ENCODE measurements at regions not wholly inside any gene's neighbourhood (a gene's known extent, or its start where the extent isn't known, plus 50 kb on each side); places are given as distances from the start of the nearest gene placed in this dataset.

GRCh38 chr4:166363198-166363597 is 490.2 kb downstream of the TLL1 start:
- DNase-seq (ENCODE audit: low spot score) = no peak

GRCh38 chr4:166366012-166366411 is 493.0 kb downstream of the TLL1 start:
- no peak for DNase-seq (ENCODE audit: low spot score)

GRCh38 chr4:166377578-166377977 is 504.5 kb downstream of the TLL1 start:
- no peak for DNase-seq (ENCODE audit: low spot score)

GRCh38 chr4:166386491-166387360 is 513.7 kb downstream of the TLL1 start:
- no peak for DNase-seq (ENCODE audit: low spot score)

GRCh38 chr4:166391501-166391900 is 518.5 kb downstream of the TLL1 start:
- DNase-seq (ENCODE audit: low spot score) = no peak

GRCh38 chr4:166399021-166399420 is 526.0 kb downstream of the TLL1 start:
- no peak for DNase-seq (ENCODE audit: low spot score)

GRCh38 chr4:166400270-166400894 is 527.3 kb downstream of the TLL1 start:
- DNase-seq (ENCODE audit: low spot score) = no peak

GRCh38 chr4:166413356-166413755 is 540.3 kb downstream of the TLL1 start:
- DNase-seq (ENCODE audit: low spot score) = no peak

GRCh38 chr4:166414431-166414830 is 541.4 kb downstream of the TLL1 start:
- no peak for DNase-seq (ENCODE audit: low spot score)

- no peak for DNase-seq (ENCODE audit: low spot score)
Observed at GRCh38 chr4:166415749-166416148, 542.7 kb downstream of the TLL1 start.

- DNase-seq (ENCODE audit: low spot score) = no peak
Observed at GRCh38 chr4:166421556-166422156, 548.6 kb downstream of the TLL1 start.

GRCh38 chr4:166422475-166422874 is 549.4 kb downstream of the TLL1 start:
- DNase-seq (ENCODE audit: low spot score) = no peak

- no peak for DNase-seq (ENCODE audit: low spot score)
Observed at GRCh38 chr4:166426300-166426863, 553.3 kb downstream of the TLL1 start.

- DNase-seq (ENCODE audit: low spot score) = no peak
Observed at GRCh38 chr4:166432125-166432524, 559.1 kb downstream of the TLL1 start.

GRCh38 chr4:166432842-166433241 is 559.8 kb downstream of the TLL1 start:
- no peak for DNase-seq (ENCODE audit: low spot score)

GRCh38 chr4:166435449-166435848 is 562.4 kb downstream of the TLL1 start:
- DNase-seq (ENCODE audit: low spot score) = no peak

- DNase-seq (ENCODE audit: low spot score) = no peak
Observed at GRCh38 chr4:166458756-166459155, 585.7 kb downstream of the TLL1 start.

- DNase-seq (ENCODE audit: low spot score) = no peak
Observed at GRCh38 chr4:166459621-166460020, 586.6 kb downstream of the TLL1 start.

- no peak for DNase-seq (ENCODE audit: low spot score)
Observed at GRCh38 chr4:166460769-166461550, 587.9 kb downstream of the TLL1 start.

- DNase-seq (ENCODE audit: low spot score) = no peak
Observed at GRCh38 chr4:166481055-166481454, 608.0 kb downstream of the TLL1 start.

- DNase-seq (ENCODE audit: low spot score) = no peak
Observed at GRCh38 chr4:166481739-166482138, 608.7 kb downstream of the TLL1 start.

- DNase-seq (ENCODE audit: low spot score) = no peak
Observed at GRCh38 chr4:166482758-166483157, 609.7 kb downstream of the TLL1 start.
